Naive thymus-derived CD4-positive, alpha-beta T cell (primary cell): ENCODE measurements at regions not wholly inside any gene's neighbourhood (a gene's known extent, or its start where the extent isn't known, plus 50 kb on each side); places are given as distances from the start of the nearest gene placed in this dataset.
"Not testable (repeated sequence)": the region's sequence is repeated elsewhere in the genome, so short reads cannot be mapped to it uniquely, and the experiment has no call there.

ENCODE experiments used
- ATAC-seq: fragments of 150-1000 bp; cut with Tn5 transposase; 2 replicates; pipeline ENCODE4 v1.10.0; 2021; ENCODE audit warnings: mild to moderate bottlenecking, moderate library complexity
- CTCF ChIA-PET: fragments of 350-600 bp; sonication (Branson Sonifier 250); formaldehyde crosslinking; loops from one replicate; lab custom pipeline; 2021; ENCODE audit warnings: antibody characterized with exemption; lab: Charles Lee
- POLR2A ChIA-PET: fragments of 350-600 bp; sonication (Branson Sonifier 250); formaldehyde crosslinking; loops from one replicate; lab custom pipeline; 2021; ENCODE audit warnings: antibody characterized with exemption, inconsistent platforms; lab: Charles Lee
- DNase-seq, 9 donors: peaks; one replicate each; pipeline versions ENCODE4 v3.0.0 to v3.0.0-alpha.2; 2020 to 2022; ENCODE audit warnings: mixed read lengths in 1 of 9
- H3K27ac ChIP-seq: one replicate; pipeline ENCODE4 v1.7.0; 2013; ENCODE audit warnings: mild to moderate bottlenecking, low read depth, low read length, moderate library complexity
- H3K27me3 ChIP-seq, 2 donors: one replicate each; pipeline ENCODE4 v1.7.0; 2013; ENCODE audit warnings: low read length in 2 of 2, mild to moderate bottlenecking in 2 of 2, moderate library complexity in 2 of 2; ENCODE audit not compliant: control insufficient read depth in 2 of 2, insufficient read depth in 2 of 2
- H3K36me3 ChIP-seq, 3 experiments: 1 replicate in 2 of 3; 2 replicates in 1 of 3; pipeline ENCODE4 v1.7.0; 2013; ENCODE audit warnings: low read length in 3 of 3, mild to moderate bottlenecking in 3 of 3, moderate library complexity in 1 of 3; ENCODE audit not compliant: insufficient read depth in 3 of 3, control insufficient read depth in 2 of 3
- H3K4me1 ChIP-seq, 2 donors: one replicate each; pipeline ENCODE4 v1.7.0; 2013; ENCODE audit warnings: low read length in 2 of 2, mild to moderate bottlenecking in 2 of 2, moderate library complexity in 1 of 2; ENCODE audit not compliant: control insufficient read depth in 2 of 2, insufficient read depth in 2 of 2
- H3K4me3 ChIP-seq: 2 replicates; pipeline ENCODE4 v1.7.0; 2013; ENCODE audit warnings: mild to moderate bottlenecking, low read length
- H3K9me3 ChIP-seq, 3 experiments: 1 replicate in 2 of 3; 2 replicates in 1 of 3; pipeline ENCODE4 v1.7.0; 2013; ENCODE audit warnings: low read length in 3 of 3; ENCODE audit not compliant: control insufficient read depth in 2 of 3
- H3K27ac Mint-ChIP-seq, 9 donors: one replicate each; pipeline ENCODE4 v1.8.0; 2020 to 2022; ENCODE audit warnings: mixed read lengths in 9 of 9, mild to moderate bottlenecking in 8 of 9, moderate library complexity in 5 of 9, inconsistent platforms in 2 of 9
- H3K27me3 Mint-ChIP-seq, 5 donors: one replicate each; pipeline ENCODE4 v1.8.0; 2021 to 2022; ENCODE audit warnings: mixed read lengths in 5 of 5, mild to moderate bottlenecking in 1 of 5
- H3K36me3 Mint-ChIP-seq, 5 donors: one replicate each; pipeline ENCODE4 v1.8.0; 2020 to 2022; ENCODE audit warnings: mixed read lengths in 5 of 5, mild to moderate bottlenecking in 3 of 5, inconsistent platforms in 1 of 5
- H3K4me1 Mint-ChIP-seq, 7 donors: one replicate each; pipeline ENCODE4 v1.8.0; 2020 to 2022; ENCODE audit warnings: mixed read lengths in 7 of 7, mild to moderate bottlenecking in 3 of 7, inconsistent platforms in 1 of 7
- H3K4me3 Mint-ChIP-seq, 10 donors: one replicate each; pipeline ENCODE4 v1.8.0; 2020 to 2022; ENCODE audit warnings: mild to moderate bottlenecking in 10 of 10, mixed read lengths in 10 of 10, moderate library complexity in 6 of 10, inconsistent platforms in 2 of 10
- H3K9me3 Mint-ChIP-seq, 11 donors: one replicate each; pipeline ENCODE4 v1.8.0; 2020 to 2022; ENCODE audit warnings: mixed read lengths in 11 of 11, mild to moderate bottlenecking in 4 of 11, inconsistent platforms in 1 of 11, moderate library complexity in 1 of 11
- intact Hi-C, 2 donors: fragments of 100-400 bp; cut with micrococcal nuclease; formaldehyde crosslinking; loops; one replicate each; pipeline ENCODE4 v1.15.1; 2023

DNA sequence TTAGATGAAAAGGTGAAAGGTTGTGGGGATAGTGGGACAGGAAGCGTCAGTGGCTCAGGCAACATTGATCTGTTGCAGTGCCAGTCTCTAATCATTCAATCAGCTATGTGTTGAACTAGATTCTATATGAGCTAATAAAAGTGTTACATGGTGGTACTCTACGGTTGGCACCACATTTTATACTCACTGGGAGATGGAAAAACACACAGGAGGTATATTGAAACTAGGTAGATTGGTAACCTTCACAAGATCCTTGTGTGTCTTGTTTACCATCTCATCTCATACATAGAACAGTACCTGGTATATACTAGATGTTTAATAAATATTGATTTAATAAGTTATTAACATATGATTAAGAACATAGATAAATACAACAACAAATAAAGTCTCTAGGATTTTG lies 152.7 kb downstream of the NAA11 start:
- ChIA-PET POLR2A (interaction anchor here (0.7 kb wide), 1 partner anchor 33 kb away, joined by 4 read pairs; no protein-coding TSS in a partner anchor), CTCF (no interaction called here)
- Histone ChIP-seq H3K27me3 (no peaks in the 10 kb centered on the region), H3K9me3 (no peaks in the 10 kb centered on the region), H3K27ac (no peak overlapping the region), H3K36me3 (no peaks in the 10 kb centered on the region), H3K4me1 (no peaks in the 10 kb centered on the region), H3K4me3 (no peak overlapping the region)
- Mint-ChIP-seq H3K36me3 (no peaks in the 10 kb centered on the region), H3K27me3 (peaks cover 0 to 4% (median 0%) of the 10 kb centered on the region in 5 donors), H3K9me3 (peaks cover 0 to 12% (median 4%) of the 10 kb centered on the region in 11 donors), H3K4me3 (no peak overlapping the region), H3K4me1 (no peaks in the 10 kb centered on the region), H3K27ac (no peak overlapping the region)
- intact Hi-C loops: no loop called here
- no peak for ATAC-seq
- DNase-seq: no peak

DNA sequence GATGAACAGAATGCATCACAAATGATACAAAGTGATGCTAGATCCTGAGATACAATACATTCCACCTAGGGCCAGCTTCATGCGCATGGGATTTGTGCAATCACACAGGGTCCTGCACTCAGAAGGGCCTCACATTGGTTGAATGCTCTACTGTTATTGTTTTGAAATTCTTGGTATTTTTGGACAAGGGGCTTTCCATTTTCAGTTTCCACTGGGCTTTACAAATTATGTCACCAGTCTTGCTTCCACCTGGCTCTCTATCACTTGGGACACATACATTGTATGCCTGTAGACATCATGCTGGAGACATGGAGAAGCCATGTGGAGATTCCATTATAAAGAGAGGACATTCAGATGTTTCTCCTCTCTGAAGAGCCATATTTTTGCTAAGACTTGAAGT lies 155.8 kb downstream of the NAA11 start:
- Mint-ChIP-seq H3K4me1 (no peaks in the 10 kb centered on the region), H3K4me3 (no peak overlapping the region), H3K36me3 (no peaks in the 10 kb centered on the region), H3K27me3 (peaks cover 0 to 4% (median 0%) of the 10 kb centered on the region in 5 donors), H3K27ac (no peak overlapping the region), H3K9me3 (peaks cover 0 to 19% (median 6%) of the 10 kb centered on the region in 11 donors)
- no peaks in the 10 kb centered on the region for H3K36me3 ChIP-seq
- intact Hi-C loops: no loop called here
- ChIA-PET CTCF (no interaction called here), POLR2A (no interaction called here)
- no peak overlapping the region for H3K27ac ChIP-seq
- no peaks in the 10 kb centered on the region for H3K9me3 ChIP-seq
- no peaks in the 10 kb centered on the region for H3K27me3 ChIP-seq
- no peaks in the 10 kb centered on the region for H3K4me1 ChIP-seq
- no peak for ATAC-seq
- no peak overlapping the region for H3K4me3 ChIP-seq
- DNase-seq: no peak

DNA sequence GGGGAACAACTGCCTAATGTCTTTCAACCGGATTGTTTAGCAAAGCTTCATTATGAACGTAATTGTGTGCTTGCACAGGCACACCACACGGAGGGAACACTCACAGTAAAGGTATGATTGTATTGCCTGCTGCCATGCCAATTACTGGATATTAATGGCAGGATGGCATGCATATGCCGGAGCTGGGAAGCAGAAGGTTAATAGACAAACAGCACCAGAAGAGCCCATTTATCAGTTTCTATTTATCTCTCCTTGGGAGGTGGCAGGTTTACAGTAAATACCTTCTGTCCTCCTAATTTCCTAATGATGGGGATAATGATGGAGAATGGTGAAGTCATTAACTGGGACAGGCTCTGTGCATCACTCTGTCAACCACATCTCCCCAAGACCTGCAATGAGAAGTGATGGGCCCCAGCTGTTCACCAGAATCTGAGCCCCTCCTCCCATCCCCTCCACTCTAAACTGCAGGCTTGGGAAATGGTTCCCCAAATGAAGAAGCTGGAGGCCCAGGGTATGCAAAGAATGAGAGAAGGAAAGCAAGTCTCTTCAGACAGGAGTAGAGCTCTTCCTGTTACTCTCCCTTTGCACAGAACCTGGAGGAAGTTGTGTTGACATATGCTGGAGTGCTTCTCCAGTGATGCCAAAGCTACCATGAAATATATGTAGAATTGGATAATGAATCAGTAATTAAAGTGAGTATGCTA lies 160.8 kb downstream of the NAA11 start:
- Histone ChIP-seq H3K4me3 (no peak overlapping the region), H3K27me3 (no peaks in the 10 kb centered on the region), H3K9me3 (no peaks in the 10 kb centered on the region), H3K36me3 (no peaks in the 10 kb centered on the region), H3K4me1 (no peaks in the 10 kb centered on the region), H3K27ac (no peak overlapping the region)
- ChIA-PET POLR2A (no interaction called here), CTCF (no interaction called here)
- peaks cover 0 to 19% (median 4%) of the 10 kb centered on the region in 11 donors for H3K9me3 Mint-ChIP-seq
- H3K36me3 Mint-ChIP-seq: no peaks in the 10 kb centered on the region
- intact Hi-C loops: no loop called here
- ATAC-seq (no peak), DNase-seq (no peak)
- H3K27ac Mint-ChIP-seq: no peak overlapping the region
- no peak overlapping the region for H3K4me3 Mint-ChIP-seq
- no peaks in the 10 kb centered on the region for H3K4me1 Mint-ChIP-seq
- H3K27me3 Mint-ChIP-seq: peaks cover 0 to 12% (median 0%) of the 10 kb centered on the region in 5 donors

DNA sequence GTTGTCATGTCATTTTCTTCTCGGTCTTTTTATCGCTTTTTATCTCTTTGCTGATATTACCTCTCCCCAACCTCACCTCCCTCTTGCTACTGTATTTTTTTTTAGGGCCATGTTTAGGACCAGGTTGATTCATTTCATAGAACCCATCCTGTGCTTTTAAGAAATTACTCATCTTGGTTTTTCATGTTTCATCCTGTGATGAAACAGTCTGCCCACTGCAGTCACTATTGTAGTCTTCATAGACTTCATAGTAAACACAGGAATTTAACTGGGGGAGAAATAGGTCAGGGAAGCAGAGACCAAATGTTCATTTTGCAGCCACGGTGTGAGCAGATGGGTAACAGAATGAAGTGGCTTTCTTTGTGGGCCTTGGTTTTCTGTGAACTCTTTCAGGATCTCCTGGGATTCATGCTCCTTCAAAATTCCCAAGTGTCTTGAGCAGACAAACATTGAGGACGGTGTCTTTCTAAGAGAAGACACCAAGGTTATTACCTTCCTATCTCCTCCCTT lies 161.8 kb downstream of the NAA11 start:
- H3K4me3 ChIP-seq: no peak overlapping the region
- no peaks in the 10 kb centered on the region for H3K9me3 ChIP-seq
- intact Hi-C loops: no loop called here
- no peak overlapping the region for H3K27ac ChIP-seq
- H3K27me3 Mint-ChIP-seq: peaks cover 0 to 12% (median 0%) of the 10 kb centered on the region in 5 donors
- H3K27ac Mint-ChIP-seq: no peak overlapping the region
- H3K4me1 Mint-ChIP-seq: no peaks in the 10 kb centered on the region
- H3K4me1 ChIP-seq: no peaks in the 10 kb centered on the region
- H3K36me3 Mint-ChIP-seq: no peaks in the 10 kb centered on the region
- DNase-seq (no peak), ATAC-seq (no peak)
- H3K27me3 ChIP-seq: no peaks in the 10 kb centered on the region
- ChIA-PET POLR2A (no interaction called here), CTCF (no interaction called here)
- peaks cover 0 to 13% (median 4%) of the 10 kb centered on the region in 11 donors for H3K9me3 Mint-ChIP-seq
- no peaks in the 10 kb centered on the region for H3K36me3 ChIP-seq
- H3K4me3 Mint-ChIP-seq: no peak overlapping the region

DNA sequence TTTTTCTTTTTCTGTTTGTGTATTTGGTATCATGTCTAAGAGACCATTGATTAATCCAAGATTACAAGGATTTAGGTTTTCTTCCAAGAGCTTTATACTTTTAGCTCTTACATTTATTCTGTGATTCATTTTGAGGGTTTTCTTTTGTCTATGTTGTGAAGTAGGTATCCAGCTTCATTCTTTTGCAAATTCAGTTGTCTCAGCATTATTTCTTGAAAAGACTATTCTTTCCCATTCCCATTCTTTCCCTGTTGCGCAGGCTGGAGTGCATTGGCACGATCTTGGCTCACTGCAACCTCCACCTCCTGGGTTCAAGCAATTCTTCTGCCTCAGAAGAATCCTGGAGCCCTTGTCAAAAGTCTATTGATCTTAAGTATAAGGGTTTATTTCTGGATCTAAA lies 164.9 kb downstream of the NAA11 start:
- no peaks in the 10 kb centered on the region for H3K9me3 ChIP-seq
- H3K36me3 Mint-ChIP-seq: no peaks in the 10 kb centered on the region
- H3K4me3 Mint-ChIP-seq: no peak overlapping the region
- H3K27ac ChIP-seq: no peak overlapping the region
- no peaks in the 10 kb centered on the region for H3K4me1 Mint-ChIP-seq
- H3K27ac Mint-ChIP-seq: no peak overlapping the region
- ChIA-PET POLR2A (no interaction called here), CTCF (no interaction called here)
- H3K27me3 Mint-ChIP-seq: peaks cover 0 to 12% (median 0%) of the 10 kb centered on the region in 5 donors
- no peaks in the 10 kb centered on the region for H3K27me3 ChIP-seq
- no peaks in the 10 kb centered on the region for H3K4me1 ChIP-seq
- peaks cover 0 to 3% (median 0%) of the 10 kb centered on the region in 11 donors for H3K9me3 Mint-ChIP-seq
- DNase-seq (no peak), ATAC-seq (no peak)
- H3K4me3 ChIP-seq: no peak overlapping the region
- no peaks in the 10 kb centered on the region for H3K36me3 ChIP-seq
- intact Hi-C loops: no loop called here

DNA sequence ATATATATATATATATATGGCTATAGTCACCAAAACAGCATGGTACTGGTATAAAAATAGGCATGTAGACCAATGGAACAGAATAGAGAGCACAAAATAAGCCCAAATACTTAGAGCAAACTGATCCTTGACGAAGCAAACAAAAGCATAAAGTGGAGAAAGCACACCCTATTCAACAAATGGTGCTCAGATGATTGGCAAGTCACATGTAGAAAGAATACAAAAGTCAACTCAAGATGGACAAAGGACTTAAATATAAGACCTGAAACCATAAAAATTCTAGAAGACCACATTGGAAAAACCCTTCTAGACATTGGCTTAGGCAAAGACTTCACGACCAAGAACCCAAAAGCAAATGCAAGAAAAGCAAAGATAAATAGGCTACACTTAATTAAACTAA lies 167.2 kb downstream of the NAA11 start:
- ATAC-seq, H3K27me3 Mint-ChIP-seq, DNase-seq, H3K4me3 ChIP-seq, H3K9me3 Mint-ChIP-seq, H3K36me3 ChIP-seq, POLR2A ChIA-PET, H3K9me3 ChIP-seq, H3K27ac Mint-ChIP-seq, H3K36me3 Mint-ChIP-seq, CTCF ChIA-PET, H3K27me3 ChIP-seq, H3K4me3 Mint-ChIP-seq, H3K4me1 Mint-ChIP-seq, H3K4me1 ChIP-seq, intact Hi-C loops, H3K27ac ChIP-seq: not testable (repeated sequence)

DNA sequence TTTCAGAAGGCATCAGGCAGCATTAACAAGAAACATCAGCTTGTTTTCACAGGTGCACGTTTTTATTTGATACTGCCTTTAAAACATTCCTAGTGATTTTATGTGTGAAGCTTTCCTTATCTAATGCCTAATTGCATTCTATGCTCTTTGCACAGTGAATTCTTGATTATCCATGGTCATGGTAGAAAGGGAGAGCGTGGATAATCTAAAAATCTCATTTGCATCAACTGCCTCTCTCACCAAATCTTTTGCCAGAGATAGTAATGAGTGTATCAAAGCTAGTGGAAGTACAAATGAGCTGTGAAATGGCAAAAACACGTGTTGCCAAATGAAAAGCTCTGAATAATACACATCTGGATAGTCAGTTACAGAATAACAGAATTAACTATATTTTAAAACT lies 170.5 kb downstream of the NAA11 start:
- Mint-ChIP-seq H3K4me1 (no peaks in the 10 kb centered on the region), H3K27ac (no peak overlapping the region), H3K4me3 (no peak overlapping the region), H3K36me3 (no peaks in the 10 kb centered on the region), H3K27me3 (peaks cover 0 to 5% (median 5%) of the 10 kb centered on the region in 5 donors), H3K9me3 (peaks cover 0 to 9% (median 6%) of the 10 kb centered on the region in 11 donors)
- no peaks in the 10 kb centered on the region for H3K36me3 ChIP-seq
- H3K9me3 ChIP-seq: no peaks in the 10 kb centered on the region
- no peaks in the 10 kb centered on the region for H3K27me3 ChIP-seq
- no peaks in the 10 kb centered on the region for H3K4me1 ChIP-seq
- ChIA-PET CTCF (no interaction called here), POLR2A (no interaction called here)
- H3K4me3 ChIP-seq: no peak overlapping the region
- no peak overlapping the region for H3K27ac ChIP-seq
- DNase-seq (no peak), ATAC-seq (no peak)
- intact Hi-C loops: no loop called here
